ES-I3 (cell line): ENCODE measurements at regions not wholly inside any gene's neighbourhood (a gene's known extent, or its start where the extent isn't known, plus 50 kb on each side); places are given as distances from the start of the nearest gene placed in this dataset.
"Not testable (repeated sequence)": the region's sequence is repeated elsewhere in the genome, so short reads cannot be mapped to it uniquely, and the experiment has no call there.

Experiments used
- H3K36me3 ChIP-seq: 2 replicates; pipeline ENCODE4 v1.6.1; 2013; ENCODE audit warnings: mild to moderate bottlenecking, low read length, control low read depth, moderate library complexity; ENCODE audit not compliant: insufficient read depth
- H3K4me1 ChIP-seq: 2 replicates; pipeline ENCODE4 v1.6.1; 2013; ENCODE audit warnings: mild to moderate bottlenecking, control low read depth, low read length; ENCODE audit not compliant: insufficient read depth
- H3K9ac ChIP-seq: 2 replicates; pipeline ENCODE4 v1.6.1; 2013; ENCODE audit warnings: low read depth, mild to moderate bottlenecking, low read length, moderate library complexity
- H3K9me3 ChIP-seq: 2 replicates; pipeline ENCODE4 v1.6.1; 2013; ENCODE audit warnings: mild to moderate bottlenecking, low read length, moderate library complexity; ENCODE audit not compliant: control insufficient read depth, insufficient read depth

GRCh38 chr6:73985891-73986290, 289.9 kb downstream of the CD109 start:
- Histone ChIP-seq H3K9ac (no peak overlapping the region), H3K9me3 (peaks cover 3% of the 10 kb centered on the region), H3K36me3 (no peaks in the 10 kb centered on the region), H3K4me1 (no peaks in the 10 kb centered on the region)

GRCh38 chr6:73984571-73985210, 288.7 kb downstream of the CD109 start:
- Histone ChIP-seq H3K9ac (no peak overlapping the region), H3K9me3 (peaks cover 3% of the 10 kb centered on the region), H3K4me1 (no peaks in the 10 kb centered on the region), H3K36me3 (no peaks in the 10 kb centered on the region)

GRCh38 chr6:73983367-73983766, 287.4 kb downstream of the CD109 start:
- Histone ChIP-seq H3K36me3 (no peaks in the 10 kb centered on the region), H3K9ac (no peak overlapping the region), H3K4me1 (no peaks in the 10 kb centered on the region), H3K9me3 (peaks cover 3% of the 10 kb centered on the region)

GRCh38 chr6:73980096-73980495, 284.1 kb downstream of the CD109 start:
- peaks cover 3% of the 10 kb centered on the region for H3K9me3 ChIP-seq
- H3K9ac ChIP-seq, result no peak overlapping the region
- no peaks in the 10 kb centered on the region for H3K36me3 ChIP-seq
- no peaks in the 10 kb centered on the region for H3K4me1 ChIP-seq

GRCh38 chr6:73978330-73978729, 282.3 kb downstream of the CD109 start:
- no peak overlapping the region for H3K9ac ChIP-seq
- no peaks in the 10 kb centered on the region for H3K4me1 ChIP-seq
- H3K36me3 ChIP-seq, result no peaks in the 10 kb centered on the region
- peaks cover 3% of the 10 kb centered on the region for H3K9me3 ChIP-seq

GRCh38 chr6:73972518-73972917, 276.5 kb downstream of the CD109 start:
- not testable (repeated sequence) for H3K4me1 ChIP-seq, H3K36me3 ChIP-seq, H3K9ac ChIP-seq, H3K9me3 ChIP-seq

GRCh38 chr6:73969971-73970970, 274.3 kb downstream of the CD109 start:
- no peaks in the 10 kb centered on the region for H3K9me3 ChIP-seq
- H3K9ac ChIP-seq, result no peak overlapping the region
- H3K4me1 ChIP-seq, result peaks cover 8% of the 10 kb centered on the region; the same call in 1 of the 2 replicates
- no peaks in the 10 kb centered on the region for H3K36me3 ChIP-seq

GRCh38 chr6:73968221-73968757, 272.3 kb downstream of the CD109 start:
- no peak overlapping the region for H3K9ac ChIP-seq
- H3K4me1 ChIP-seq, result peaks cover 8% of the 10 kb centered on the region; the same call in 1 of the 2 replicates
- no peaks in the 10 kb centered on the region for H3K9me3 ChIP-seq
- H3K36me3 ChIP-seq, result no peaks in the 10 kb centered on the region

GRCh38 chr6:73965539-73966029, 269.6 kb downstream of the CD109 start:
- no peaks in the 10 kb centered on the region for H3K9me3 ChIP-seq
- peaks cover 8% of the 10 kb centered on the region; the same call in 1 of the 2 replicates for H3K4me1 ChIP-seq
- H3K9ac ChIP-seq, result no peak overlapping the region
- no peaks in the 10 kb centered on the region for H3K36me3 ChIP-seq

GRCh38 chr6:73964241-73964854, 268.3 kb downstream of the CD109 start:
- Histone ChIP-seq H3K9me3 (no peaks in the 10 kb centered on the region), H3K36me3 (no peaks in the 10 kb centered on the region), H3K9ac (no peak overlapping the region), H3K4me1 (peaks cover 2% of the 10 kb centered on the region; the same call in 1 of the 2 replicates)

GRCh38 chr6:73962884-73963283, 266.9 kb downstream of the CD109 start:
- no peaks in the 10 kb centered on the region for H3K9me3 ChIP-seq
- no peaks in the 10 kb centered on the region for H3K36me3 ChIP-seq
- H3K4me1 ChIP-seq, result no peaks in the 10 kb centered on the region
- no peak overlapping the region for H3K9ac ChIP-seq

- Histone ChIP-seq H3K4me1 (no peaks in the 10 kb centered on the region), H3K36me3 (no peaks in the 10 kb centered on the region), H3K9me3 (no peaks in the 10 kb centered on the region), H3K9ac (no peak overlapping the region)
Measured at GRCh38 chr6:73956305-73956704, 260.3 kb downstream of the CD109 start.

GRCh38 chr6:73955800-73956199, 259.8 kb downstream of the CD109 start:
- no peaks in the 10 kb centered on the region for H3K9me3 ChIP-seq
- H3K9ac ChIP-seq, result no peak overlapping the region
- H3K4me1 ChIP-seq, result no peaks in the 10 kb centered on the region
- H3K36me3 ChIP-seq, result no peaks in the 10 kb centered on the region

- H3K9ac ChIP-seq, result no peak overlapping the region
- H3K36me3 ChIP-seq, result no peaks in the 10 kb centered on the region
- no peaks in the 10 kb centered on the region for H3K4me1 ChIP-seq
- H3K9me3 ChIP-seq, result no peaks in the 10 kb centered on the region
Measured at GRCh38 chr6:73954881-73955280, 258.9 kb downstream of the CD109 start.
